Caco-2 (cell line): ENCODE measurements at regions not wholly inside any gene's neighbourhood (a gene's known extent, or its start where the extent isn't known, plus 50 kb on each side); places are given as distances from the start of the nearest gene placed in this dataset.

Experiments used
- BruUV-seq: library from RNA; stranded (reverse); fragments of 400-500 nt; replicated peaks from 2 replicates; lab custom pipeline; 2021; lab: Mats Ljungman, UMichigan
- CTCF ChIA-PET: fragments of 300-600 bp; sonication (Branson Sonifier 250); formaldehyde crosslinking; loops from one replicate; lab custom pipeline; 2022; ENCODE audit warnings: antibody characterized with exemption; lab: Charles Lee
- POLR2A ChIA-PET: fragments of 300-600 bp; sonication (Branson Sonifier 250); formaldehyde crosslinking; loops from one replicate; lab custom pipeline; 2022; ENCODE audit warnings: antibody characterized with exemption; lab: Charles Lee
- DNase-seq, 2 experiments: peaks; one replicate each; pipeline versions ENCODE4 v3.0.0 to v3.0.0-alpha.2; 2020 to 2022
- H3K27me3 ChIP-seq: replicated peaks from 2 replicates; pipeline ENCODE4 v1.6.0; 2011; ENCODE audit warnings: low read length; ENCODE audit not compliant: control insufficient read depth, insufficient read depth
- H3K36me3 ChIP-seq: 2 replicates; pipeline ENCODE4 v1.5.1; 2011; ENCODE audit warnings: low read length; ENCODE audit not compliant: control insufficient read depth, insufficient read depth
- H3K4me1 ChIP-seq: fragments of 250-450 bp; sonication (Bioruptor Pico); 2 replicates; pipeline ENCODE4 v1.5.1; 2020; ENCODE audit warnings: mild to moderate bottlenecking
- H3K4me3 ChIP-seq: 2 replicates; pipeline ENCODE4 v1.5.1; 2011; ENCODE audit warnings: low read depth, mild to moderate bottlenecking, control low read depth, low read length
- H3K9me3 ChIP-seq: fragments of 250-450 bp; sonication (Bioruptor Pico); 2 replicates; pipeline ENCODE4 v1.5.1; 2020; ENCODE audit warnings: mild to moderate bottlenecking, moderate library complexity
- H3K27ac Mint-ChIP-seq: one replicate; pipeline ENCODE4 v1.8.0; 2022; ENCODE audit warnings: mixed read lengths; ENCODE audit not compliant: unreplicated experiment
- H3K27me3 Mint-ChIP-seq: one replicate; pipeline ENCODE4 v1.8.0; 2022; ENCODE audit warnings: mixed read lengths; ENCODE audit not compliant: insufficient read depth, unreplicated experiment
- H3K36me3 Mint-ChIP-seq: one replicate; pipeline ENCODE4 v1.8.0; 2022; ENCODE audit warnings: mild to moderate bottlenecking, mixed read lengths; ENCODE audit not compliant: insufficient read depth, unreplicated experiment
- H3K4me1 Mint-ChIP-seq: one replicate; pipeline ENCODE4 v1.8.0; 2022; ENCODE audit warnings: low read depth, mixed read lengths; ENCODE audit not compliant: unreplicated experiment
- H3K4me3 Mint-ChIP-seq: one replicate; pipeline ENCODE4 v1.8.0; 2022; ENCODE audit warnings: mild to moderate bottlenecking, moderate library complexity, mixed read lengths; ENCODE audit not compliant: unreplicated experiment
- H3K9me3 Mint-ChIP-seq: one replicate; pipeline ENCODE4 v1.8.0; 2022; ENCODE audit warnings: mixed read lengths; ENCODE audit not compliant: unreplicated experiment
- intact Hi-C: fragments of 100-400 bp; cut with micrococcal nuclease; formaldehyde crosslinking; loops from one replicate; pipeline ENCODE4 v1.10.0; 2022; ENCODE audit not compliant: unreplicated experiment
- TF ChIP-seq, protein P1 (sequence below), 2 experiments: fragments of 200-600 bp in 1 of 2; IDR thresholded peaks; 1 replicate in 1 of 2; 2 replicates in 1 of 2; pipeline versions ENCODE4 v1.5.1 to v1.8.0; 2011 to 2022; ENCODE audit warnings: antibody characterized with exemption in 1 of 2, control low read depth in 1 of 2, inconsistent platforms in 1 of 2, low read depth in 1 of 2, low read length in 1 of 2, mild to moderate bottlenecking in 1 of 2, moderate library complexity in 1 of 2; ENCODE audit not compliant: insufficient read depth in 1 of 2, severe bottlenecking in 1 of 2, unreplicated experiment in 1 of 2

DNA sequence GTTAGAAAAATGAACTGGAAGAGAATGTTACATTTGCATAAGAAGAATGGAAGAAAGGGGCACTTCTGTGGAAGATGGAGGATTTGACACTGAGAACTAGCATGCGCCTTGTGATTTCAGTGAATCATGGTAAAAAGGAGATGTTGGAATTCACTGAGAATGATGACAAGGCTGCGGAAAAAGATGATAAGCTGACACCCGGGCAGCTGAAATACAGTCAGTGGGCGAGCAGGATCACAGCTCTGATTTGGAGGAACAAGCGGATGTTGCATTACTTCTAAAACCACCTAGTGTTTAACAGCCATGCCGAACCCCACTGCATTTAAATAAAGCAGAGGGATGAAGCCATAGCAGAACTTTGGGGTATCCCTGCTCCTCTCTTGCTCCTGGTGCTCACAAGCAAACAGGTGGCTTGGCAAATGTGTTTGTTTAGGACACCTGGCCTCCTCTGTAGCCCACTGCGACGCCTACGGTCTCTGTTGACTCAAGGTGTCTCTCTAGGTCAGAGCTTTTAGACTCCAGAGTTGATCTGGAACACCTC lies 134.9 kb downstream of the NDUFA10 start:
- no peaks in the 10 kb centered on the region; the same call in 1 of the 2 replicates for H3K9me3 ChIP-seq
- no peaks in the 10 kb centered on the region for H3K36me3 ChIP-seq
- DNase-seq, result no peak
- peaks cover 9% of the 10 kb centered on the region for H3K27me3 Mint-ChIP-seq
- H3K27me3 ChIP-seq, result no peaks in the 10 kb centered on the region
- no peak overlapping the region for H3K27ac Mint-ChIP-seq
- no peaks in the 10 kb centered on the region for H3K36me3 Mint-ChIP-seq
- no peak overlapping the region for H3K4me3 Mint-ChIP-seq
- no TSS peak for BruUV-seq
- no peaks in the 10 kb centered on the region for H3K4me1 Mint-ChIP-seq
- TF ChIP-seq, protein P1, sequence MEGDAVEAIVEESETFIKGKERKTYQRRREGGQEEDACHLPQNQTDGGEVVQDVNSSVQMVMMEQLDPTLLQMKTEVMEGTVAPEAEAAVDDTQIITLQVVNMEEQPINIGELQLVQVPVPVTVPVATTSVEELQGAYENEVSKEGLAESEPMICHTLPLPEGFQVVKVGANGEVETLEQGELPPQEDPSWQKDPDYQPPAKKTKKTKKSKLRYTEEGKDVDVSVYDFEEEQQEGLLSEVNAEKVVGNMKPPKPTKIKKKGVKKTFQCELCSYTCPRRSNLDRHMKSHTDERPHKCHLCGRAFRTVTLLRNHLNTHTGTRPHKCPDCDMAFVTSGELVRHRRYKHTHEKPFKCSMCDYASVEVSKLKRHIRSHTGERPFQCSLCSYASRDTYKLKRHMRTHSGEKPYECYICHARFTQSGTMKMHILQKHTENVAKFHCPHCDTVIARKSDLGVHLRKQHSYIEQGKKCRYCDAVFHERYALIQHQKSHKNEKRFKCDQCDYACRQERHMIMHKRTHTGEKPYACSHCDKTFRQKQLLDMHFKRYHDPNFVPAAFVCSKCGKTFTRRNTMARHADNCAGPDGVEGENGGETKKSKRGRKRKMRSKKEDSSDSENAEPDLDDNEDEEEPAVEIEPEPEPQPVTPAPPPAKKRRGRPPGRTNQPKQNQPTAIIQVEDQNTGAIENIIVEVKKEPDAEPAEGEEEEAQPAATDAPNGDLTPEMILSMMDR (IDR thresholded peaks at IDR 0.05; ENCODE audit: insufficient read depth in 1 of 2, low read depth in 1 of 2, low read length in 1 of 2, severe bottlenecking in 1 of 2, unreplicated experiment in 1 of 2), result no peak
- no peak overlapping the region for H3K4me3 ChIP-seq
- ChIA-PET CTCF (no interaction called here), POLR2A (no interaction called here)
- H3K4me1 ChIP-seq, result no peaks in the 10 kb centered on the region
- peaks cover 10% of the 10 kb centered on the region for H3K9me3 Mint-ChIP-seq
- intact Hi-C loops, result no loop called here

DNA sequence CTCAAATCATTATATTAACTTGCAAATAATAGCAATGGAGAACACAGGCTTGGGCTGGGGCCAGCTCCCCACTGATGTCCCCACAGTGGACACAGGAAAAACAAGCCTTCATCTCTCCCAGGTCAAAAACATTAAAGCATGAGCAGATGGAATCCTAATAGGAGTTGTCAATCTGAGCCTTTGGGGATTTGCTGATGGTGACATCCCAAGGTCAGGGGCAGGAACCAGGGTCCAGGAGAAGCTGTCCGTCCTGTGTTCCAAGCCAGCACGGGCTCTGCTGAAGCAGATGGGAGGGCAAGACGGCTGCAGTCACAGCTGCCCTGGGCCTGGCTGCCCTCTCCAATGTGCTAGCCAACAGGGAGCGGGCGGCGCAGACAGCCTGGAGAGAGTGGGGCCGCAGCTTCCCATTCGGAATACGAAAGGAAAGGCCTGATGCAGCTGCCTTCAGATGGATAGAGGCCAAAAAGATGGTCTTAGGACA lies 135.5 kb downstream of the NDUFA10 start:
- no peak overlapping the region for H3K4me3 ChIP-seq
- H3K36me3 ChIP-seq, result no peaks in the 10 kb centered on the region
- ChIA-PET CTCF (no interaction called here), POLR2A (no interaction called here)
- no peak overlapping the region for H3K4me3 Mint-ChIP-seq
- H3K9me3 Mint-ChIP-seq, result peaks cover 14% of the 10 kb centered on the region
- TF ChIP-seq, protein P1 (IDR thresholded peaks at IDR 0.05; ENCODE audit: insufficient read depth in 1 of 2, low read depth in 1 of 2, low read length in 1 of 2, severe bottlenecking in 1 of 2, unreplicated experiment in 1 of 2), result no peak
- H3K27me3 ChIP-seq, result no peaks in the 10 kb centered on the region
- H3K4me1 Mint-ChIP-seq, result no peaks in the 10 kb centered on the region
- no peaks in the 10 kb centered on the region for H3K4me1 ChIP-seq
- H3K9me3 ChIP-seq, result peaks cover 4% of the 10 kb centered on the region; the same call in 1 of the 2 replicates
- BruUV-seq, result no TSS peak
- H3K27ac Mint-ChIP-seq, result no peak overlapping the region
- no peak for DNase-seq
- intact Hi-C loops, result no loop called here
- no peaks in the 10 kb centered on the region for H3K36me3 Mint-ChIP-seq
- peaks cover 6% of the 10 kb centered on the region for H3K27me3 Mint-ChIP-seq

DNA sequence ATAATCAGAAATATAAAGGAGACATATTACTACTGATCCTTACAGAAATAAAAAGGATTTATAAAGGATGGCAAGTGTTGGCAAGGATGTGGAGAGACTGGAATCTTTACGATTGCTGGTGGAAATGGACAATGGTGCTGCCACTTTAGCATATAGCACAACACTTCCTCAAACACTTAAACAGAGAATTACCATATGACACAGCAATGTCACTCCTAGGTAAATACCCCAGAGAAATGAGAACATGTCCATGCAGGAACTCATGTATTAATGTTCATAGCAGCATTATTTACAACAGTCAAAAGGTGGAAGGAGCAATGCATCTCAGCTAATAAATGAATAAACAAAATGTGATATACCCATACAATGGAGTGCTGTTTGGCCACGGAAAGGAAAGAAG lies 137.5 kb downstream of the NDUFA10 start:
- no peak overlapping the region for H3K27ac Mint-ChIP-seq
- Histone ChIP-seq H3K9me3 (peaks cover 7% of the 10 kb centered on the region; the same call in 1 of the 2 replicates), H3K4me1 (no peaks in the 10 kb centered on the region), H3K4me3 (no peak overlapping the region), H3K27me3 (no peaks in the 10 kb centered on the region), H3K36me3 (no peaks in the 10 kb centered on the region)
- DNase-seq, result no peak
- H3K36me3 Mint-ChIP-seq, result no peaks in the 10 kb centered on the region
- TF ChIP-seq, protein P1 (IDR thresholded peaks at IDR 0.05; ENCODE audit: insufficient read depth in 1 of 2, low read depth in 1 of 2, low read length in 1 of 2, severe bottlenecking in 1 of 2, unreplicated experiment in 1 of 2), result no peak
- no peaks in the 10 kb centered on the region for H3K4me1 Mint-ChIP-seq
- peaks cover 19% of the 10 kb centered on the region for H3K9me3 Mint-ChIP-seq
- H3K27me3 Mint-ChIP-seq, result no peaks in the 10 kb centered on the region
- ChIA-PET CTCF (no interaction called here), POLR2A (no interaction called here)
- intact Hi-C loops, result no loop called here
- no TSS peak for BruUV-seq
- H3K4me3 Mint-ChIP-seq, result no peak overlapping the region
